PFSK-1 (cell line): ENCODE measurements at regions not wholly inside any gene's neighbourhood (a gene's known extent, or its start where the extent isn't known, plus 50 kb on each side); places are given as distances from the start of the nearest gene placed in this dataset.

Experiments
- POLR2AphosphoS5 ChIP-seq: IDR thresholded peaks from 2 replicates; pipeline ENCODE4 v1.6.1; 2012; ENCODE audit warnings: low read depth, mild to moderate bottlenecking, control low read depth, low read length, moderate library complexity
- REST ChIP-seq, 2 experiments: IDR thresholded peaks; 2 replicates each; pipeline versions ENCODE4 v1.6.1 to v1.8.0; 2011 to 2012; ENCODE audit warnings: low read depth in 2 of 2, low read length in 2 of 2, control low read depth in 1 of 2, inconsistent platforms in 1 of 2, mild to moderate bottlenecking in 1 of 2, moderate library complexity in 1 of 2; ENCODE audit not compliant: insufficient read depth in 1 of 2
- TAF1 ChIP-seq: IDR thresholded peaks from 2 replicates; pipeline ENCODE4 v1.6.1; 2012; ENCODE audit warnings: low read length, control low read depth, borderline replicate concordance; ENCODE audit not compliant: insufficient read depth

- TF ChIP-seq TAF1 (no peak), REST (IDR thresholded peaks at IDR 0.05; ENCODE audit: insufficient read depth in 1 of 2, low read depth in 2 of 2, low read length in 2 of 2) (no peak), POLR2AphosphoS5 (no peak)
Measured at GRCh38 chr5:14081791-14082190, 61.4 kb upstream of the TRIO start.
